ENCODE measurements at regions not wholly inside any gene's neighbourhood (a gene's known extent, or its start where the extent isn't known, plus 50 kb on each side); places are given as distances from the start of the nearest gene placed in this dataset.

DNA sequence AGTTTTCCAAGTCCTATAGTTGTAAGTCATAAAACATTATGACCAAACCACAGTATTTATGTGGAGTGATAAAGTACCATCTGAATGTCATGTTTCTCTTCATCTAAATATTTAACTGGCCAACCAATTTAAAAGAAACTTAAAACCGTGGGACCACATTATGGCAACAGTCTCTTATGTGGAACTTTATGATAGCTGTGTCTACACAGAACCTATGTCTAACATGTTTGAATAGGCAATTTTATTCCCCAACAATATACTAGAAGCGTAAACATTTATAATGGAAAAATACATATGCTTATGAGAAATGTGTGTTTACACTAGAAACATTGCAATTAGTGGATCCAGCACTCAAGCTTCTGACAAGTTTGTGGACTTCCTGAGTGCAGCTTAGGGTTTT lies 680.7 kb downstream of the REEP3 start:
- TF ChIP-seq, protein P1, sequence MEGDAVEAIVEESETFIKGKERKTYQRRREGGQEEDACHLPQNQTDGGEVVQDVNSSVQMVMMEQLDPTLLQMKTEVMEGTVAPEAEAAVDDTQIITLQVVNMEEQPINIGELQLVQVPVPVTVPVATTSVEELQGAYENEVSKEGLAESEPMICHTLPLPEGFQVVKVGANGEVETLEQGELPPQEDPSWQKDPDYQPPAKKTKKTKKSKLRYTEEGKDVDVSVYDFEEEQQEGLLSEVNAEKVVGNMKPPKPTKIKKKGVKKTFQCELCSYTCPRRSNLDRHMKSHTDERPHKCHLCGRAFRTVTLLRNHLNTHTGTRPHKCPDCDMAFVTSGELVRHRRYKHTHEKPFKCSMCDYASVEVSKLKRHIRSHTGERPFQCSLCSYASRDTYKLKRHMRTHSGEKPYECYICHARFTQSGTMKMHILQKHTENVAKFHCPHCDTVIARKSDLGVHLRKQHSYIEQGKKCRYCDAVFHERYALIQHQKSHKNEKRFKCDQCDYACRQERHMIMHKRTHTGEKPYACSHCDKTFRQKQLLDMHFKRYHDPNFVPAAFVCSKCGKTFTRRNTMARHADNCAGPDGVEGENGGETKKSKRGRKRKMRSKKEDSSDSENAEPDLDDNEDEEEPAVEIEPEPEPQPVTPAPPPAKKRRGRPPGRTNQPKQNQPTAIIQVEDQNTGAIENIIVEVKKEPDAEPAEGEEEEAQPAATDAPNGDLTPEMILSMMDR (IDR thresholded peaks at IDR 0.05; ENCODE audit: low read depth, low read length), result no peak
- TF ChIP-seq EZH2phosphoT487 (IDR thresholded peaks at IDR 0.05; ENCODE audit: low read depth), result no peak
